COLO668 (cell line): ENCODE measurements at regions not wholly inside any gene's neighbourhood (a gene's known extent, or its start where the extent isn't known, plus 50 kb on each side); places are given as distances from the start of the nearest gene placed in this dataset.

ENCODE experiments used
- DNase-seq: peaks from one replicate; lab custom pipeline; 2025; ENCODE audit not compliant: unreplicated experiment; lab: John Stamatoyannopoulos, UW

DNA sequence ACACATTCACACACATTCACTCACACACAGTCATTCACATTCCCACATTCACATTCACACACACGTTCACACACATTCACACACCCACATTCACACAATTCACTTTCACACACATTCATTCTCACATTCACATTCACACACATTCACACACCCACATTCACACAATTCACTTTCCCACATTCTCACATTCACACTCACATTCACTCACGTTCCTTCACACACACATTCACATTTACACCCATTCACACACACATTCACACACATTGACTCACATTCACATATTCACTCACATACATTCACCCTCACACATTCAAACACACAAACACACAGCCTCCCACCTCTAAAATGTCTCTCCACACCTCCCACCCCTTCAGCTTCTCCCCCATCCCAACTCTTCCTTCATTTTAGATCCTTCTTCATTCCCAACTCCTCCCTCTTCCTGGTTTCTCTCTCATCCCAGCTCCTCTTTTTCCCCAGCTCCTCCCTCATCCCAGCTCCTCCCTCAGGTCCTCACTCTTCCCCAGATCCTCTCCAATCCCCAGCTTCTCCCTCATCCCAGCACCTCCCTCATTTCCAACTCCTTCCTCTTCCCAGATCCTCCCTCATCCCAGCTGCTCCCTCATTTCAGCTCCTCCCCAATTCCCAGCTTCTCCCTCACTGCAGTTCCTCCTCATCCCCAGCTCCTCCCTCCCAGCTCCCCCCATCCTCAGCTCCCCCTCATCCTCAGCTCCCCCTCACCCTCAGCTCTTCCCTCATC, 111.0 kb downstream of the FAM53A start:
- no peak for DNase-seq

DNA sequence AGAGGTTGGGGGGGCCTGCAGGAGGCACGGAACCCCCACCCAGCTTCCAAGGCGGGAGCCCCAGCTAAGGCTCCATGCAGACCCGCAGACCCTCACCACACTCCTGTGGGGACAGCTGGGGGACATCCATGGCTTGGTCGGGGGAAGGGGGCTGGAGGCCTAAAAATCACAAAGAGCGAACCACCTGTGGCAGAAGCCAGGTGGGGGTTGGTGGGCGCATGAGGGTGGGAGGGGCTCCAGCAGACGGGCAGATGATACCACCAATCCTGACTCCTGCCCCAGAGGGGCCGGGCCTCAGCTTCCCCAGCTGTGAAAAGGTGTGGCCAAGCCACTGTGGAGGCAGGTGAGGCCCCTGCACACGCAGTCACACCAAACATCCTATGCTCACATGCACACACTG, 111.6 kb downstream of the FAM53A start:
- no peak for DNase-seq

DNA sequence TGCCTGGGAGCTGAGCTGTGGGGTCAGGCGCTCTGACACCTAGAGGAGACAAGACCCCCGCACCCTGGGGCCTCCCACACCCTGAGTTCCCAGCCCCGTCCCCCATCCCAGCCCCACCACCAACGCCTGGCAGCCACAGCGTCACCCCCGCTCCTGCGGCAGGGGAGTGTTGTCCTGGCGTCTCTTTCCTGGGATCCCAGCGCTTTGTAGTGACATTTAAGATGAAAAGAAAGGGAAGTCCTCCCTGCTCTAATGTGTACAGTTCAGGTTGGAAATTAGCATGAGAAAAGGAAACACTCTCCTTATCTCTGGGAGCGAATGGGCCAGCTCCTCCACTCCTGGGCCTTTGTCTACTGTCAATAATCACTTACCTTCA, 112.1 kb downstream of the FAM53A start:
- DNase-seq = no peak

GRCh38 chr4:1571165-1572009, 112.7 kb downstream of the FAM53A start:
- DNase-seq = no peak

GRCh38 chr4:1570291-1571164, 113.6 kb downstream of the FAM53A start:
- no peak for DNase-seq

DNA sequence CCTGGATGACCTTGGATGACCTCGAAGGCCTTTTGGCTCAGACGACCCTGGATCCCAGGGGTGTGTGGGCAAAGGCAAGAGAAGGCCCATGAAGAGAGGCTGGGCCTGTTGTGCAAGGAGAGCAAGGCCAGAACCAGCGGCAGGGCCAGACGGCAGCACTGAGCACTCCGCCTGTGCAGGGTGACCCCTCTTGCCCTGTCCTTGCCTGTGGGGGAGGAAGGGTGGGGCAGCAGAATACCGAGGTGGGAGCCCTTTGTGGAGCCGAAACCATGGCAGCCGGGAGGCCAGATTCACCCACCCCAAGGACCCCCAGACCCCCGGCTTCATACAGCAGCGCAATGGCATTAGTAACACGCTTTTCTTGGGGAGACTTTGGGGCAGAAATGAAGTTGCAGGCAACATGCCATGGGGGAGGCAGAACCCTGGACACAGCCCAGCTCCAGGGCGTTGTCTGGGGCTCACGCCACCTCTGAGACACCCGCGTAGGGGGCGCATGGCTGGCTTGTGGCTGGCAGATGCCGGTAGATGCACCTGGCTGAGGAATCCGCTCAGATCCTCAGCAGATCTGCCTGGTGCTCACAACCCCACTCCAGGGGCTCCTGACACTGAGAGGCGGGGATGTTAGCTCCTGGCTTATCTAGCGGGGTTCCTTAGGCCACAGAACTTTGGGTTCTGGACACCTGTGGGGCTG, 114.5 kb downstream of the FAM53A start:
- DNase-seq = no peak

DNA sequence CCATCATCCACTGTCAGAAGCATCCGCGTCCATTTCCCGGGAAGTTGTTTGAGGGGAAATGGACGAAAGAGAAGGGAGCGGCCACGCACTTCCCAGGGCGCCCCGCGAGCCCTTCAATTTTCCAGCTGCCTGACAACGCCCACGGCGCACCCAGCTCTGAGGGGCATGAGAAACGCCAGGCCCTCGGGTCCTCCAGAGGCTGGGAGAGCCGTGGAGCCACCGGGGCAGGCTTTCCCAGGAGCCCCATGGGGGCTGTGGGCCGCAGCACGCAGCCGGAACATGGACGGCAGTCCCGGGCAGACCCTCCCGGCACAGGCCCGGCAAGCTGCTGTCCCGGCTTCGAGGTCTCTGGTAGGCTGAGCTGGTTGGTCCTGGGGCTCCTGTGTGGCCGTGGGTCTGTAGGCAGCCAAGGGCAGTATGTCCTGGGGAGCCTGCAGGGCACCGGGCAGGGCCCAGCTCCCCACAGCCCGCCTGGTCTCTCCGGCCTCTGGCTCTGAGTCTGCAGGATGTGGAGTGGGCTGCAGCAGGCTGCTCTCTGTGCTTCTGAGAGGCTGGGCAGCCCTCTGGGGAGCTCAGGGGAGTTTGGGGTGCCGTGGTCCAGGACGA, 115.2 kb downstream of the FAM53A start:
- no peak for DNase-seq

GRCh38 chr4:1567808-1568581, 116.1 kb downstream of the FAM53A start:
- peak; percentile 16 for DNase-seq

DNA sequence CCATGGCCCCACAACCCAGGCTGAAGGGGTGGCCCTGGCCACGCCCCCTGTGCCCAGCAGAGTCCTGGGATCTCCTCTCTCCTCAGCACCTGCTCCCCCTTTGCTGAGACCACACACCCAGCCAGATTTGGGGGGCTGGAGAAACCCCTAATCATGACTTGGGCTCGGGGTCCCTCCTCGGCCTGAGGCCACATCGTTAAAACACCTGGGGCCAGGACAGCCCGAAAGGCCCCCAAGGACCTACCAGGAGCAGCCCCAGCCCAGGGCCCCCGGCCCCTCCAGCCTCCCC, 116.7 kb downstream of the FAM53A start:
- no peak for DNase-seq

GRCh38 chr4:1566838-1567518, 117.1 kb downstream of the FAM53A start:
- DNase-seq = no peak

GRCh38 chr4:1566301-1566837, 117.7 kb downstream of the FAM53A start:
- peak; percentile 13 for DNase-seq

DNA sequence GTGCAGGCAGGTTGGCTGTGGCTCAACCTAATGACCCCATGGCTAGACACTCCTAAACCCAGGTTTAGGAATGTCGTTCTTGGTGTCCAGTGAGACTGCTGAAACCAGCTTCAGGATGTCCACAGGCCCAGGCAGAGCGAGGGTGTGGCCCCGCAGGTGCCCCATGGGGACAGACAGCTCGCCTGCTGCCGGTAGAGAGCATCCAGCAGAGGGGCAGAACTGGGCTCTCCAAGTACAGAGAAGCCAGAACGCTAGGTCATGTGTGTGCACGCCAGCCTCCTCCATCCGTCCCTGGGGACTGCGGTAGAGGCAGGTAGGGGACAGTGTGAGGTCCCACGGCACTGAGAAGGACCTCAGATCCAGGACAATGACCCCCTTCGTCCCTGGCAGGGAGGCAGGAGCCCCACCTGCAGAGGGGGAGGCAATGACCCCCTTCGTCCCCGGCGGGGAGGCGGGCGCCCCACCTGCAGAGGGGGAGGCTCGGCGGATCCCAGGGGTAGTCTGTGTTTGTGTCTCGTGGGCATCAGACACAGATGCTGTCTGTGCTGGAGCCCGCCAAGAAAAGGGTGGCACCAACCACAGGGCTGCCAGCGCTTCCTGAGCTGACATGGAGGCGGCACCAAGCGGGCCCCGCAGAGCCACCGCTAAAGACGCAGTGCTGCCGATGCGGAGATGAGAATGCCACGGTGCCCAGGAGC, 118.4 kb downstream of the FAM53A start:
- no peak for DNase-seq

GRCh38 chr4:1564535-1565375, 119.4 kb downstream of the FAM53A start:
- no peak for DNase-seq

GRCh38 chr4:1563768-1564485, 120.2 kb downstream of the FAM53A start:
- no peak for DNase-seq

GRCh38 chr4:1563241-1563640, 120.9 kb downstream of the FAM53A start:
- DNase-seq = no peak

- DNase-seq = no peak
These were observed 121.3 kb downstream of the FAM53A start for GRCh38 chr4:1562771-1563170.

- no peak for DNase-seq
These were observed 121.7 kb downstream of the FAM53A start for GRCh38 chr4:1562371-1562770.
